ENCODE measurements at regions not wholly inside any gene's neighbourhood (a gene's known extent, or its start where the extent isn't known, plus 50 kb on each side); places are given as distances from the start of the nearest gene placed in this dataset.
"Not testable (repeated sequence)": the region's sequence is repeated elsewhere in the genome, so short reads cannot be mapped to it uniquely, and the experiment has no call there.

DNA sequence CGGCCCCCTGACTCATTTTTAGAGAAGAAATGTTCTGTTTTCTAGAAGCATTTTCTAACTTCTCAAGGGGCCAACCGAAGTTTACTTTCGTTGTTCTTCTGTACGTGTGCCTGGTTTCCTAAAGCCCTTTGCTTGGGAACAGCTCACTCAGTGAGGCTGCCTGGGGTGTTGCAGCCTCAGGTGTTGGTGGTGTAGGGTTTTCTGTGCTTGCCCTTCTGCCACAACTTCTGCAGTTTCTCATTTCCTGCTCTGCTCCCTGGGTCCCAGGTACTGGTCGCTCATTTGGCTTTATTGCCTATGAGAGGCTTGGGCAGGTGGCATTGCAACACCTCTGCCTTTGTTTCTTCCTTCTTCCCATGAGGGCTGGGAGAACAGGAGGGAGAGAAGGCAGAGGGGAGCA is 278.3 kb downstream of the SOX4 start:
- Histone ChIP-seq H3K9me3 (ENCODE audit: insufficient read depth, low read depth, low read length) (no peaks in the 10 kb centered on the region), H3K9ac (ENCODE audit: low read depth, low read length) (no peak overlapping the region), H3K27ac (ENCODE audit: low read depth, low read length) (no peak overlapping the region), H3K4me1 (ENCODE audit: insufficient read depth, low read length) (0 out of 2 replicates have a peak, but pooled peaks cover 18% of the 10 kb centered on the region), H3K4me3 (ENCODE audit: low read length) (no peak overlapping the region), H3K36me3 (ENCODE audit: insufficient read depth, low read length) (0 out of 2 replicates have a peak, but pooled peaks cover 8% of the 10 kb centered on the region), H3K27me3 (ENCODE audit: insufficient read depth, low read length) (no peaks in the 10 kb centered on the region)
- WGBS: 79% methylated on average over 5 of the region's 5 CpGs

DNA sequence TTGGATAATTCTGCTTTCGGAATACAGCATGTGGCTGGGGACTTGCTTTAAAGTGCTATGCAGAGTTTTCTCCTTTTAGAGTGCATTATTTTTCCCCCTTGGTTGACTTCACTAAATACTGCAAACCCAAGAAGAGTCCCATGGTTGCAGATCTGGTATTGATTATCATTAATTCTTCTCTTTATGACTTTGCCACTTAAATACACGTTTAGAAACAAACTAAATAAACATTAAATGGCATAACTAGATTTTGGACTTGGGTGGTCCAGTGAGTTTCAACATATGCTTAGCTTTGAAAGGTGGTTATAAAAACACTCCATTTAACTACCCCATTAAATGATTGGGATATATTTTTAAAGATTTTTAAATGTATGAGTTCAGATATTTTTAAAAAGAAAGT is 279.2 kb downstream of the SOX4 start:
- H3K4me1 ChIP-seq (ENCODE audit: insufficient read depth, low read length): 0 out of 2 replicates have a peak, but pooled peaks cover 14% of the 10 kb centered on the region
- H3K9ac ChIP-seq (ENCODE audit: low read depth, low read length): no peak overlapping the region
- no peak overlapping the region for H3K4me3 ChIP-seq (ENCODE audit: low read length)
- H3K27me3 ChIP-seq (ENCODE audit: insufficient read depth, low read length): no peaks in the 10 kb centered on the region
- H3K27ac ChIP-seq (ENCODE audit: low read depth, low read length): no peak overlapping the region
- WGBS: 100% methylated on average over 1 of the region's 2 CpGs
- H3K36me3 ChIP-seq (ENCODE audit: insufficient read depth, low read length): 0 out of 2 replicates have a peak, but pooled peaks cover 8% of the 10 kb centered on the region
- H3K9me3 ChIP-seq (ENCODE audit: insufficient read depth, low read depth, low read length): no peaks in the 10 kb centered on the region

- Histone ChIP-seq H3K9me3 (ENCODE audit: insufficient read depth, low read depth, low read length) (no peaks in the 10 kb centered on the region), H3K4me3 (ENCODE audit: low read length) (no peak overlapping the region), H3K4me1 (ENCODE audit: insufficient read depth, low read length) (0 out of 2 replicates have a peak, but pooled peaks cover 9% of the 10 kb centered on the region), H3K27ac (ENCODE audit: low read depth, low read length) (no peak overlapping the region), H3K36me3 (ENCODE audit: insufficient read depth, low read length) (0 out of 2 replicates have a peak, but pooled peaks cover 8% of the 10 kb centered on the region), H3K27me3 (ENCODE audit: insufficient read depth, low read length) (no peaks in the 10 kb centered on the region), H3K9ac (ENCODE audit: low read depth, low read length) (no peak overlapping the region)
- 93% methylated on average over 10 of the region's 10 CpGs for WGBS
Observed at GRCh38 chr6:21873562-21873961, 280.0 kb downstream of the SOX4 start.

DNA sequence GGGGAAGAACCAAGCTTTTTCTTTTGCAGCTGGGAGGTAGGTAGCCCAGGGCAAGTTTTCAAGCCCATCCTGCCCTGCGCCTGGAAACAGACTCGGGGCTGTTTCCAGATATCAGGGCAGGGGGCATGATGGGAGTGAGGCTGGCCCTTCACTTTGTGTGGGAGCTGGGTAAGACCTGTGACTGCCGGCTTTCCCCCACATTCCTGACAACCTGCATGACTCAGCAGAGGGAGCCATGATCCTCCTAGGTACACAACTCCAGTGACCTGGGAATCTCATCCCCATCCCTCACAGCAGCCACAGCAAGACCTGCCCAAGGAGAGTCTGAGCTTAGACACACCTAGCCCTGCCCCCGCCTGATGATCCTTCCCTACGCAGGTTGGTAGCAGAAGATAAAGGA is 280.8 kb downstream of the SOX4 start:
- 0 out of 2 replicates have a peak, but pooled peaks cover 8% of the 10 kb centered on the region for H3K36me3 ChIP-seq (ENCODE audit: insufficient read depth, low read length)
- no peak overlapping the region for H3K4me3 ChIP-seq (ENCODE audit: low read length)
- no peaks in the 10 kb centered on the region for H3K27me3 ChIP-seq (ENCODE audit: insufficient read depth, low read length)
- no peak overlapping the region for H3K9ac ChIP-seq (ENCODE audit: low read depth, low read length)
- H3K9me3 ChIP-seq (ENCODE audit: insufficient read depth, low read depth, low read length): no peaks in the 10 kb centered on the region
- WGBS: 96% methylated on average over 5 of the region's 5 CpGs
- H3K4me1 ChIP-seq (ENCODE audit: insufficient read depth, low read length): 0 out of 2 replicates have a peak, but pooled peaks cover 9% of the 10 kb centered on the region
- no peak overlapping the region for H3K27ac ChIP-seq (ENCODE audit: low read depth, low read length)

DNA sequence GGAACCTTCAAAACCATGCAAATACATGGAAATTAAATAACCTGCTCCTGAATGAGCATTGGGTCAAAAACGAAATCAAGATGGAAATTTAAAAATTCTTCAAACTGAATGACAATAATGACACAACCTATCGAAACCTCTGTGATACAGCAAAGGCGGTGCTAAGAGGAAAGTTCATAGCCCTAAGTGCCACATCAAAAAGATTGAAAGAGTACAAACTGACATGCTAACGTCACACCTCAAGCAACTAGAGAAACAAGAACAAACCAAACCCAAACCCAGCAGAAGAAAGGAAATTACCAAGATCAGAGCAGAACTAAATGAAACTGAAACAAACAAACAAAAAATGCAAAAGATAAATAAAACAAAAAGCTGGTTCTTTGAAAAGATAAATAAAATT is 283.5 kb downstream of the SOX4 start:
- H3K9ac ChIP-seq (ENCODE audit: low read depth, low read length); H3K27ac ChIP-seq (ENCODE audit: low read depth, low read length); H3K4me1 ChIP-seq (ENCODE audit: insufficient read depth, low read length); H3K9me3 ChIP-seq (ENCODE audit: insufficient read depth, low read depth, low read length); H3K36me3 ChIP-seq (ENCODE audit: insufficient read depth, low read length); H3K27me3 ChIP-seq (ENCODE audit: insufficient read depth, low read length); H3K4me3 ChIP-seq (ENCODE audit: low read length): not testable (repeated sequence)
- WGBS: 99% methylated on average over 4 of the region's 4 CpGs

- H3K27me3 ChIP-seq (ENCODE audit: insufficient read depth, low read length); H3K36me3 ChIP-seq (ENCODE audit: insufficient read depth, low read length); H3K4me1 ChIP-seq (ENCODE audit: insufficient read depth, low read length); H3K9ac ChIP-seq (ENCODE audit: low read depth, low read length); H3K27ac ChIP-seq (ENCODE audit: low read depth, low read length); H3K9me3 ChIP-seq (ENCODE audit: insufficient read depth, low read depth, low read length); H3K4me3 ChIP-seq (ENCODE audit: low read length): not testable (repeated sequence)
- 100% methylated on average over 1 of the region's 2 CpGs for WGBS
Observed at GRCh38 chr6:21880249-21880648, 286.7 kb downstream of the SOX4 start.

DNA sequence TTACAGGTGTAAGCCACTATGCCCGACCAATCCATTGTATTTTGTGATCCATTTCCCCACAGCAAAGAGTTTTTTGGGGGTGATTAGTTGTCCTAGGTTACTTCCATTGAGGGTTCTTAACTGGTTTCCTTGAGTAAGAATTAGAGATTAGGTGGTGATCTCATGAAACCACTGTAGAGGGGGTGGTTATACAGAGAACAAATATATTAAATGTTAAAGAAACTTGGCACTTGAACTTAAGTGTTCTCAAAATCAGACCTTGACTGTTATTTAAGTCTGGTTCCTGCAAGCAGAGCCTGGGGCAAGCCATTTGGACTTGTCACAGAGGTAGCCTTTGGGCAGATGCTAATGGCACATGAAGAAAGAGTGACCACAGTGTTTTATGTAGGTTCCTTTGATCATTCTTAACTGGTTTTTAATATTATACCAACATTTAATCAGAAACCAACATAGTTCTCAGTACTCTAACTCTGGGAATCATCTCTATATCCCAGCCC is 288.5 kb downstream of the SOX4 start:
- Histone ChIP-seq H3K36me3 (ENCODE audit: insufficient read depth, low read length) (no peaks in the 10 kb centered on the region), H3K4me1 (ENCODE audit: insufficient read depth, low read length) (peaks cover 21% of the 10 kb centered on the region), H3K4me3 (ENCODE audit: low read length) (no peak overlapping the region), H3K27me3 (ENCODE audit: insufficient read depth, low read length) (no peaks in the 10 kb centered on the region), H3K9ac (ENCODE audit: low read depth, low read length) (no peak overlapping the region), H3K27ac (ENCODE audit: low read depth, low read length) (no peak overlapping the region), H3K9me3 (ENCODE audit: insufficient read depth, low read depth, low read length) (no peaks in the 10 kb centered on the region)
- 94% methylated on average over 1 of the region's 1 CpG for WGBS

DNA sequence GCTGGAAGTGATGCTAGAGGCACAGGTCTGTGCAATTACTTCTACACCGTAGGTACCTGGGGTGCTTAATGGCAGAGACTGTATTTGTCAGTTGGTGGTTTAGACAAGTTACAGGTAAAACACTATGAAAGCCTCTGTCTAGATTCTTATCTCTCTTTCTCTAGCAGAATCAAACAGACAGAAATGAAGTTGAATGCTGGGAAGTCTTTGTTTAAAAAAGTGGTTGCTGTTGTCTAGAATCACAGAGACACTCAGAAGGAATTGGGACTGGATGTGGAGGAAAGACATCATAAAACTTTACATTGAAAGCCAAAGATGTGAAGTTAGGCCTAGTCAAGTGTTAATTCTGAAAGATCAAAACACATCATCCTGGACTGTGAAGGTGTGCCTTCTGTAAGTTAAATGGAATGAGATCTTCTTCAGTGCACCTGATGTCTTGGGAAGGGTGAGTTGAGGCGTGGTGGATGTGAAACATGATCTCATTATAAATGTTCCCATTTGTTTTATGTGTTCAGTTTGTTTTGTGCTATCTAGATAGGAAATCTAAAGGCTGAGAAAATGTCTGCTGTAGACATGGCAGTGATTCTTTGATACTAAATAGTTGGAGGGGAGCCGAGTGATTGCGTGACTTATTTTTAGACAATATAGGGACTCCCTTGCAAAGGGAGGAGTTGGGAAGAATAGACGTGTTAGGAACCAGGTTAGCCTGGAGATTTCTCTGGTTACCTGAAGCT is 290.2 kb downstream of the SOX4 start:
- Histone ChIP-seq H3K9me3 (ENCODE audit: insufficient read depth, low read depth, low read length) (no peaks in the 10 kb centered on the region), H3K4me3 (ENCODE audit: low read length) (no peak overlapping the region), H3K36me3 (ENCODE audit: insufficient read depth, low read length) (no peaks in the 10 kb centered on the region), H3K27me3 (ENCODE audit: insufficient read depth, low read length) (no peaks in the 10 kb centered on the region), H3K4me1 (ENCODE audit: insufficient read depth, low read length) (peaks cover 21% of the 10 kb centered on the region), H3K27ac (ENCODE audit: low read depth, low read length) (no peak overlapping the region), H3K9ac (ENCODE audit: low read depth, low read length) (no peak overlapping the region)
- WGBS: 94% methylated on average over 5 of the region's 5 CpGs

DNA sequence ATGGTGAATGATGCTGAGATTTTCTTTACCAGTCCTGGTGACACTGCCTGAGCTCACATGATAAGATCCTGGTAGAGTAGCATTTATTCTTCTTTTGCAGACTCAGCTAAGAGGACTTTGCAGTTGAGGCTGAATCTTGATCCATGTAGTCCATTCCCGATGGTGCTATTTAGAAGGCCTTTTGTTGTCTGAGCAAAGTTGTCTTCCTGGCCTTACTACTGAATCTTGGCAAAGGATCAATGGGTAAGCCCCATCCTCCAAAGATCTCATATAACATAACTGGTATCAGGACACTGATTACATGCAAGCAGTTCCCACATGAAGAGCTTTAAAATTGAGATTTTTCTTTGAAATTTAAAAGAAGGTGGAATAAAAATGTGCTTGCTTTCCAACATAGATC is 291.6 kb downstream of the SOX4 start:
- WGBS: 95% methylated on average over 1 of the region's 1 CpG
- Histone ChIP-seq H3K4me1 (ENCODE audit: insufficient read depth, low read length) (peaks cover 21% of the 10 kb centered on the region), H3K27ac (ENCODE audit: low read depth, low read length) (peak overlapping the region; percentile 21; the same call in 1 of the 2 replicates), H3K9me3 (ENCODE audit: insufficient read depth, low read depth, low read length) (no peaks in the 10 kb centered on the region), H3K36me3 (ENCODE audit: insufficient read depth, low read length) (no peaks in the 10 kb centered on the region), H3K4me3 (ENCODE audit: low read length) (no peak overlapping the region), H3K9ac (ENCODE audit: low read depth, low read length) (peak overlapping the region; percentile 10; the same call in 1 of the 2 replicates), H3K27me3 (ENCODE audit: insufficient read depth, low read length) (no peaks in the 10 kb centered on the region)

GRCh38 chr6:21885532-21886114 is 292.1 kb downstream of the SOX4 start:
- Histone ChIP-seq H3K27me3 (ENCODE audit: insufficient read depth, low read length) (no peaks in the 10 kb centered on the region), H3K4me3 (ENCODE audit: low read length) (no peak overlapping the region), H3K36me3 (ENCODE audit: insufficient read depth, low read length) (no peaks in the 10 kb centered on the region), H3K4me1 (ENCODE audit: insufficient read depth, low read length) (peaks cover 21% of the 10 kb centered on the region), H3K9me3 (ENCODE audit: insufficient read depth, low read depth, low read length) (no peaks in the 10 kb centered on the region), H3K9ac (ENCODE audit: low read depth, low read length) (no peak overlapping the region), H3K27ac (ENCODE audit: low read depth, low read length) (no peak overlapping the region; the same call in 1 of the 2 replicates)
- WGBS: 84% methylated on average over 7 of the region's 7 CpGs

- Histone ChIP-seq H3K9ac (ENCODE audit: low read depth, low read length) (no peak overlapping the region), H3K4me3 (ENCODE audit: low read length) (no peak overlapping the region), H3K27ac (ENCODE audit: low read depth, low read length) (no peak overlapping the region), H3K27me3 (ENCODE audit: insufficient read depth, low read length) (no peaks in the 10 kb centered on the region), H3K36me3 (ENCODE audit: insufficient read depth, low read length) (no peaks in the 10 kb centered on the region), H3K9me3 (ENCODE audit: insufficient read depth, low read depth, low read length) (no peaks in the 10 kb centered on the region), H3K4me1 (ENCODE audit: insufficient read depth, low read length) (peaks cover 26% of the 10 kb centered on the region)
- 90% methylated on average over 2 of the region's 3 CpGs for WGBS
Observed at GRCh38 chr6:21886542-21887151, 293.1 kb downstream of the SOX4 start.
